ENCODE measurements at regions not wholly inside any gene's neighbourhood (a gene's known extent, or its start where the extent isn't known, plus 50 kb on each side); places are given as distances from the start of the nearest gene placed in this dataset.
"Not testable (repeated sequence)": the region's sequence is repeated elsewhere in the genome, so short reads cannot be mapped to it uniquely, and the experiment has no call there.

- no peak for ATAC-seq (replicated peaks in 1 of 4)
- Mint-ChIP-seq H3K27me3 (peaks cover 26 to 40% of the 10 kb centered on the region in 2 donors), H3K4me3 (no peak overlapping the region), H3K36me3 (no peaks in the 10 kb centered on the region), H3K4me1 (no peaks in the 10 kb centered on the region), H3K9me3 (peaks cover 2 to 15% (median 11%) of the 10 kb centered on the region in 3 donors), H3K27ac (no peak overlapping the region)
- Histone ChIP-seq H3K9me3 (no peaks in the 10 kb centered on the region), H3K4me1 (ENCODE audit: control insufficient read depth in 1 of 2, extremely low read depth in 1 of 2, insufficient read depth in 2 of 2, low read length in 2 of 2) (no peaks in the 10 kb centered on the region), H3K27ac (ENCODE audit: low read length) (no peak overlapping the region), H3K27me3 (replicated peaks in 1 of 2; ENCODE audit: control insufficient read depth in 2 of 2, extremely low read depth in 1 of 2, insufficient read depth in 2 of 2, low read length in 1 of 2) (peaks cover 0 to 8% of the 10 kb centered on the region in 2 experiments), H3K4me3 (ENCODE audit: control insufficient read depth in 1 of 2, extremely low read depth in 1 of 2, low read length in 1 of 2) (no peak overlapping the region), H3K36me3 (ENCODE audit: control insufficient read depth in 2 of 2, extremely low read depth in 1 of 2, insufficient read depth in 1 of 2, low read length in 1 of 2) (no peaks in the 10 kb centered on the region)
- DNase-seq: no peak
- ChIA-PET CTCF (no interaction called here), POLR2A (no interaction called here)
- 70% methylated on average over 1 of the region's 5 CpGs for WGBS (ENCODE audit: insufficient coverage)
These were observed 236.1 kb upstream of the C16orf82 start for GRCh38 chr16:26830428-26831127.

GRCh38 chr16:26836114-26836513 lies 230.6 kb upstream of the C16orf82 start:
- H3K4me1 Mint-ChIP-seq; H3K4me3 Mint-ChIP-seq; H3K9me3 ChIP-seq; H3K4me3 ChIP-seq (ENCODE audit: control insufficient read depth in 1 of 2, extremely low read depth in 1 of 2, low read length in 1 of 2); ATAC-seq (replicated peaks in 1 of 4); POLR2A ChIA-PET; H3K27ac Mint-ChIP-seq; CTCF ChIA-PET; H3K27me3 ChIP-seq (replicated peaks in 1 of 2; ENCODE audit: control insufficient read depth in 2 of 2, extremely low read depth in 1 of 2, insufficient read depth in 2 of 2, low read length in 1 of 2); DNase-seq; H3K27ac ChIP-seq (ENCODE audit: low read length); H3K4me1 ChIP-seq (ENCODE audit: control insufficient read depth in 1 of 2, extremely low read depth in 1 of 2, insufficient read depth in 2 of 2, low read length in 2 of 2); H3K36me3 ChIP-seq (ENCODE audit: control insufficient read depth in 2 of 2, extremely low read depth in 1 of 2, insufficient read depth in 1 of 2, low read length in 1 of 2); H3K36me3 Mint-ChIP-seq: not testable (repeated sequence)
- Mint-ChIP-seq H3K27me3 (peaks cover 5 to 25% of the 10 kb centered on the region in 2 donors), H3K9me3 (peaks cover 2 to 15% (median 11%) of the 10 kb centered on the region in 3 donors)
- 93% methylated on average over 23 of the region's 31 CpGs for WGBS (ENCODE audit: insufficient coverage)

- Histone ChIP-seq H3K4me1 (ENCODE audit: control insufficient read depth in 1 of 2, extremely low read depth in 1 of 2, insufficient read depth in 2 of 2, low read length in 2 of 2) (no peaks in the 10 kb centered on the region), H3K4me3 (ENCODE audit: control insufficient read depth in 1 of 2, extremely low read depth in 1 of 2, low read length in 1 of 2) (no peak overlapping the region), H3K36me3 (ENCODE audit: control insufficient read depth in 2 of 2, extremely low read depth in 1 of 2, insufficient read depth in 1 of 2, low read length in 1 of 2) (no peaks in the 10 kb centered on the region), H3K27ac (ENCODE audit: low read length) (no peak overlapping the region), H3K9me3 (no peaks in the 10 kb centered on the region), H3K27me3 (replicated peaks in 1 of 2; ENCODE audit: control insufficient read depth in 2 of 2, extremely low read depth in 1 of 2, insufficient read depth in 2 of 2, low read length in 1 of 2) (peaks cover 0 to 4% of the 10 kb centered on the region in 2 experiments)
- no peaks in the 10 kb centered on the region for H3K4me1 Mint-ChIP-seq
- DNase-seq: no peak
- H3K27me3 Mint-ChIP-seq: peaks cover 2 to 12% of the 10 kb centered on the region in 2 donors
- no peak overlapping the region for H3K27ac Mint-ChIP-seq
- WGBS (ENCODE audit: insufficient coverage): 100% methylated on average over 1 of the region's 6 CpGs
- peaks cover 0 to 8% (median 2%) of the 10 kb centered on the region in 3 donors for H3K9me3 Mint-ChIP-seq
- no peak overlapping the region for H3K4me3 Mint-ChIP-seq
- H3K36me3 Mint-ChIP-seq: no peaks in the 10 kb centered on the region
- ATAC-seq (replicated peaks in 1 of 4): no peak
- ChIA-PET POLR2A (no interaction called here), CTCF (no interaction called here)
These were observed 227.8 kb upstream of the C16orf82 start for GRCh38 chr16:26838931-26839330.

GRCh38 chr16:26840691-26841090 lies 226.0 kb upstream of the C16orf82 start:
- H3K9me3 ChIP-seq: no peaks in the 10 kb centered on the region
- Mint-ChIP-seq H3K36me3 (no peaks in the 10 kb centered on the region), H3K27ac (no peak overlapping the region), H3K27me3 (peaks cover 2 to 7% of the 10 kb centered on the region in 2 donors), H3K4me3 (no peak overlapping the region), H3K9me3 (no peaks in the 10 kb centered on the region), H3K4me1 (no peaks in the 10 kb centered on the region)
- ChIA-PET POLR2A (no interaction called here), CTCF (no interaction called here)
- H3K36me3 ChIP-seq (ENCODE audit: control insufficient read depth in 2 of 2, extremely low read depth in 1 of 2, insufficient read depth in 1 of 2, low read length in 1 of 2): no peaks in the 10 kb centered on the region
- H3K27ac ChIP-seq (ENCODE audit: low read length): no peak overlapping the region
- no peaks in the 10 kb centered on the region for H3K4me1 ChIP-seq (ENCODE audit: control insufficient read depth in 1 of 2, extremely low read depth in 1 of 2, insufficient read depth in 2 of 2, low read length in 2 of 2)
- ATAC-seq (replicated peaks in 1 of 4) (no peak), DNase-seq (no peak)
- peaks cover 0 to 4% of the 10 kb centered on the region in 2 experiments for H3K27me3 ChIP-seq (replicated peaks in 1 of 2; ENCODE audit: control insufficient read depth in 2 of 2, extremely low read depth in 1 of 2, insufficient read depth in 2 of 2, low read length in 1 of 2)
- H3K4me3 ChIP-seq (ENCODE audit: control insufficient read depth in 1 of 2, extremely low read depth in 1 of 2, low read length in 1 of 2): no peak overlapping the region
- 89% methylated on average over 7 of the region's 7 CpGs for whole genome bisulfite sequencing (ENCODE audit: insufficient coverage)

GRCh38 chr16:26856271-26856670 lies 210.5 kb upstream of the C16orf82 start:
- no peaks in the 10 kb centered on the region for H3K4me1 ChIP-seq (ENCODE audit: control insufficient read depth in 1 of 2, extremely low read depth in 1 of 2, insufficient read depth in 2 of 2, low read length in 2 of 2)
- H3K36me3 ChIP-seq (ENCODE audit: control insufficient read depth in 2 of 2, extremely low read depth in 1 of 2, insufficient read depth in 1 of 2, low read length in 1 of 2): no peaks in the 10 kb centered on the region
- H3K9me3 ChIP-seq: peaks cover under 1% of the 10 kb centered on the region
- ATAC-seq (replicated peaks in 1 of 4) (no peak), DNase-seq (no peak)
- WGBS (ENCODE audit: insufficient coverage): 62% methylated on average over 3 of the region's 4 CpGs
- peaks cover 0 to 3% of the 10 kb centered on the region in 2 experiments for H3K27me3 ChIP-seq (replicated peaks in 1 of 2; ENCODE audit: control insufficient read depth in 2 of 2, extremely low read depth in 1 of 2, insufficient read depth in 2 of 2, low read length in 1 of 2)
- Mint-ChIP-seq H3K27ac (no peak overlapping the region), H3K27me3 (peaks cover 5 to 16% of the 10 kb centered on the region in 2 donors), H3K36me3 (peaks cover 5% of the 10 kb centered on the region), H3K9me3 (peaks cover 5 to 21% (median 19%) of the 10 kb centered on the region in 3 donors), H3K4me1 (no peaks in the 10 kb centered on the region), H3K4me3 (no peak overlapping the region)
- ChIA-PET POLR2A (no interaction called here), CTCF (no interaction called here)
- no peak overlapping the region for H3K27ac ChIP-seq (ENCODE audit: low read length)
- H3K4me3 ChIP-seq (ENCODE audit: control insufficient read depth in 1 of 2, extremely low read depth in 1 of 2, low read length in 1 of 2): no peak overlapping the region

GRCh38 chr16:26856791-26857190 lies 209.9 kb upstream of the C16orf82 start:
- Mint-ChIP-seq H3K27ac (no peak overlapping the region), H3K9me3 (peaks cover 10 to 26% (median 24%) of the 10 kb centered on the region in 3 donors), H3K27me3 (peaks cover 5 to 17% of the 10 kb centered on the region in 2 donors), H3K4me1 (no peaks in the 10 kb centered on the region), H3K36me3 (peaks cover 7% of the 10 kb centered on the region), H3K4me3 (no peak overlapping the region)
- Histone ChIP-seq H3K4me1 (ENCODE audit: control insufficient read depth in 1 of 2, extremely low read depth in 1 of 2, insufficient read depth in 2 of 2, low read length in 2 of 2) (no peaks in the 10 kb centered on the region), H3K9me3 (no peaks in the 10 kb centered on the region), H3K36me3 (ENCODE audit: control insufficient read depth in 2 of 2, extremely low read depth in 1 of 2, insufficient read depth in 1 of 2, low read length in 1 of 2) (no peaks in the 10 kb centered on the region), H3K4me3 (ENCODE audit: control insufficient read depth in 1 of 2, extremely low read depth in 1 of 2, low read length in 1 of 2) (no peak overlapping the region), H3K27ac (ENCODE audit: low read length) (no peak overlapping the region), H3K27me3 (replicated peaks in 1 of 2; ENCODE audit: control insufficient read depth in 2 of 2, extremely low read depth in 1 of 2, insufficient read depth in 2 of 2, low read length in 1 of 2) (peaks cover 0 to 3% of the 10 kb centered on the region in 2 experiments)
- ATAC-seq (replicated peaks in 1 of 4) (no peak), DNase-seq (no peak)
- ChIA-PET POLR2A (no interaction called here), CTCF (no interaction called here)
- 40% methylated on average over 1 of the region's 5 CpGs for WGBS (ENCODE audit: insufficient coverage)
